Stimulated activated CD4-positive, alpha-beta T cell treated with anti-CD3 and anti-CD28 coated beads, Interleukin-4, amount 100 ng/mL, for 4 hours (primary cell): ENCODE measurements at regions not wholly inside any gene's neighbourhood (a gene's known extent, or its start where the extent isn't known, plus 50 kb on each side); places are given as distances from the start of the nearest gene placed in this dataset.

ENCODE experiments used
- DNase-seq, 2 experiments: peaks; one replicate each; pipeline ENCODE4 v3.0.0-alpha.2; 2020

DNA sequence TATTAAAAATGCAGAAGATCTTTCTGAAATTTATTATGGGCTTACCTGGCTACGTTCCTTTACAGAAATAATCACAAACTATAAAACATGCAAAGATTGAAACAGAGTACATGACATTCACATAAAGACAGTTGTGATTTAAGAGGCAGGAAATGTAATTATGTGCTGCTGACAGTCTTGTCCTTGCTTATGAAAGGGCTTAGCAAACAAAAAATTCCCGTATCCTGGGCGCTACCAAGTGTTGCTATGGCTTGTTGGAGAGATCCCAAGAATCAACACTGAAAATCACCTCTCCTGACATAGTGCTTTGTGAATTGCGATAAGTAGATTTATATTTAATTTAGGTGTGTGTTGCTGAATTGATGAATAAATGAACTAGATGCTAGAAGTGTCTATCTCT is 352.5 kb upstream of the C9orf72 start:
- DNase-seq: no peak

DNA sequence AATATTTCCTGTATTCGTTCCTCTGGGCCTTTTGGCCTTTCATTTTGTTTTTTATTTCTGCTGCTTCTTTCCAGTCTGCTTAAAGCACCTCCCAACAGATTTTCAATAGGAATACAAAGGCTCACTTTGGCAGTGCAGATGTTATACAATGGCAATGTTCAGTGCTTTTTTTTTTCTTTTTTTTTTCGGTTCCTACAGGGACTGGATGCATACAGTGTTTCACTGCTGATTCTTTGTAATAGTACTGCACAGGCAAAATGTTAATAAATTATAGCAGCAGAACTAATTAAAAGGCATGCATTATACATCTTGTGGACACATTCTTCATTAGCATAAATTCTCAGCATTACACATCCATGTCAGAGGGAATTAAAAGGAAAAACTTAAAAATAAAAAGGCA is 356.6 kb upstream of the C9orf72 start:
- no peak for DNase-seq

DNA sequence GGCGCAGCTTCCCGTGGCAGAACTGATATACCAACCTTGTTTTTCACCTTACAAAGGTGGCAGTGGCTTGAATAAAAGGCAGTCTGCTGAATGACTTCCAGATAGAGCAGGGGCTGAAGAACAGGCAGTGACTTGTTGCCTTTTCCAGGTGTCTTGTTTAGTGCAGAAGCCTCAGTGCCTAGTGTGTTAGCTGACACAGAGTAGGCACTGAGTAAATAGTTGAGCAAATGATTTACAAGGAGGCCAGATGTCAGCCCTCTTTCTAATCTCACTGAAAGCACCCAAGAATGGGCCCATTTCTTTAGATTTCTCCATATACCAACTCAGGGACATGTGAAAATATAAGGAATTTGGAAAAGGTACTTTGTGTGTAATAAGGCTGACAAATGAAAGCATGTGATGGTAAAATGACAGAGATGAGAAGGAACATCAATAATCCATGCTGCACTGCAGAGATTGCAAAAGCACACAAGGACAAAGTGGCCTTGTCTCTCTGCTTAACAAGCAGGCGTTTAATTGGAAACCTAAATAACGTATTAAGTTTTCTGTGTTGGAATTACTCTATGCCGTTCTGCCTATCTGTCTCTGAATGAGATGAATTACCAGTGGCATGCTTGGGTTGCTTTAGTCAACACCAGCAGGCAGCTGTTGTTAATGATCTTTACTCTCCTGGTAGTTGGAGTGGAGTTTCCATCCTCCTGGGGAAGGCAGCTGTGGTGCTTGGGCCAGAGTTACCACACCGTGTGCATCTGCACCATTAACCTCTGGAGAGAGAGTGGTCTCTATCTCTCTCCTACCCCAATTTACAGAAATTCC is 360.1 kb upstream of the C9orf72 start:
- DNase-seq: no peak

DNA sequence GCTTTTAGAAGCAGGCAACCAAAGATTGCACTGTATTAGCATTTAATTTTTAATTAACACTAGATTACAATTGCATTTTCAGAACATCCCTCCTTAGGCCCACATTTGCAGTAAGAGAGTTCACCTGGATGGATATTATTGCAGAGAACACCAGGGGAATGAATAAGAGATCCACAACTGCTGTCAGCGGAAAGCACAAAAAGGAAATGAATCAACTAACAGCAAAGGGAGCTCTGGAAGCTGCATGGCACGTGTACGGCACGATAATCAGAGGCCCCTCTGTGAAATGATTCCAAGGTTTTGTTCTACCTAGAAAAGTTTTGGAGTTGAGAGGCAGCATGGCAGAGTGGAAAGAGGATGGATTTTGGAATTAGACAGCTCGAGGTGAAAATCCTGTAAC is 361.2 kb upstream of the C9orf72 start:
- DNase-seq: no peak

DNA sequence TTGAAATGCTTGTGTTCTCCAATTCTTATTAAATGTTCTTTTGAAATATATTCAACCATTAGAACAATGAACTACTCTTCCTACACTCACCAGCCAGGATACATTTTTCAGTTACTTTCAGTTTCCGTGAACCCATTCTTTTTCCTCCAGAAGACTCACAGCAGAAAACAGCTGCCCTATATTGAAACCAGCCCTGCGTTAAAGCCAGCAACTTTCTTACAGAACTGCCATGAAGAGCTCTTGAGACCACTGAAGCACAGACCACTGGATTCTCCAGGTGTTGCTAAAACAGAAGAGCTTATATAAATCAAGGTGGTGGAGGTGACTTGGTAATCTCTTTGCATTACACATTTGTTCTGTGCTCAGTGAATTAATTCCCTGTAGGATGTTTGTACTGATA is 365.9 kb upstream of the C9orf72 start:
- no peak for DNase-seq

DNA sequence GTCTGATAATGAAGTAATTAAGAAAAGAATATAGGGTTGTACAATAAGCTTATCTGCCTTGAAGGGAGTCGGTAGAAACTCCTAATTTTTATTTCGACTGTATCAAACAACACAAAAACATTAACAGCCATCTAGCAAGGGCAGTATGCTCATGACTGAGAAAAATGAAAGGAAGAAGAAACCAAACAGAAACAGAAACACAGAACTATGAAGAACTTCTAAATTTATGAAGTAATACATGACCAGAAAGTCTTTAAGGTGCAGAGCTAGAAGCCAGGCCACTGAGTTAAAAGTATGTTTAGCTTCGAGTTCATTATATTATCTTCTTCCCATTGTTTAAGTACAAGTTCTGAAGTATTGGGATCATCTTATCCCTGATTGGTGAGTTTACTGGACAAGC is 367.3 kb upstream of the C9orf72 start:
- DNase-seq: no peak

DNA sequence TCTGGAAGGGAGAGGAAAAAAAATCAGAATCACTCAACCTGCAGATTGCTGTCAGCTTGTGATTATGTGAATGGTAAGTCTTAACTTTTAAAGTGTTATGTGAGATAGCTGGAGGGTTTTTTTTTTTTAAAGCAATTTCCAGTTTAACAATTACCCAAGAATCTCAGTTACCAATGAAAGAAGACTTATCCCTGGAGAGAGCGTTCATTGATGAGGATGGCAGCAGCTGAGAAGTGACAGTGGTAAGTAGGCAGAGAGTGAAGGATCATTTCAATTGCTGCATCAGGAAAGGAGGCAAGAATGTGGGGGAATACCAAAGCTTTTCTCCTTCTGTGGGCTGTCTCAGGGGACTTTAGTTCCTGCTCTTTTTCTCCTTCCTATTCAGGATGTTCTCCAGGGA is 370.2 kb upstream of the C9orf72 start:
- DNase-seq: no peak

DNA sequence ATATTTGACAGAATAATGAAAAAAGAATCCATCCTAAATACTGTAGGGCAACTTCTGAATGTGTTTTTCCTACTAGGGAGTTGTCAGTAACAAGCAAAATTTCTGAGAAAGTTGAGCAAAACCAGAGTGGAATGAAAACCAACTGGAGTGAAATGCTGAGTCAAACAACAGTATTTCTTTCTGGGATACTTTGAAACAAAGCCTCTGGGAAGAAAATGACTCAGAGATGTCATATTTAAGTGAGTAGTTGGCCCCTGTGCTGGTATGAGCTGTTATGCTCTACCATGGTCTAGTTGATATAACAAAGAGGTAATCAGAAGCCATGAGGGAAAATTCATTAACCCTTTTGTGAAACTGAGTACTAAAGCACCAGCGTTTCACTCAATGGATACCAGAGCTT is 372.1 kb upstream of the C9orf72 start:
- DNase-seq: no peak

DNA sequence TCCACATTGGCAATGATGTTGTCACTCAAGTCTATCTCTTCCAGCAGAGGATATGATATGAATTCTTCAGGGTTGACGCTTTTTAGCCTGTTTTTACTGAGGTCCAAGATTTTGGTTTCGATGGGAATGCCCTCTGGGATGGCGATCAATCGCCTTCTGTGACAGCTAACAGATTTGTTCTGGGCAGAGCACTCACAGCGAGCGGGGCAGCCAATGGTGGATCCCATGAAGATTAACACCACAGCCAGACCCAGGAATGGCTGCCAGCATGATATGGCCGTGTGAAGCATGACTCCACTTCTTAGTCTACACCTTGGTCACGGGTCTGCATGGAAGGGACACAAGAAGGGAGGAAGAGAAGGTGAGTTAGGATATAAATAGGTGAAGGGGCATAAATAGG is 377.1 kb upstream of the C9orf72 start:
- no peak for DNase-seq

DNA sequence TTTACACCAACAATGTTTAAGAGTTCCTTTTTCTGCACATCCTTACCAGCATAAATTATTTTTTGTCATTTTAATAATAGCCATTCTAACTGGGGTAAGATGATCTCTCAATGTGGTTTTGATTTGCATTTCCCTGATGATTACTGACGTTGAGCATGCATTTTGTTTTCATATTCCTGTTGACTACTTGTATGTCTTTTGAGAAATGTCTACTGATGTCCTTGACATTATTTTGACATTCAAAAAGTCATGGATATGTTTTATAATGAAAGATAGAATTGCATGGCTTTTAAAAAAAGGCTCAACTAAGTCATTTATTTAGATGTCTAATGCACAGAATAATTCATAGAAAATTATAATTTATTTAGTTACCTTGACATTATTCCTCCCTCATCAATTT is 381.6 kb upstream of the C9orf72 start:
- DNase-seq: no peak

DNA sequence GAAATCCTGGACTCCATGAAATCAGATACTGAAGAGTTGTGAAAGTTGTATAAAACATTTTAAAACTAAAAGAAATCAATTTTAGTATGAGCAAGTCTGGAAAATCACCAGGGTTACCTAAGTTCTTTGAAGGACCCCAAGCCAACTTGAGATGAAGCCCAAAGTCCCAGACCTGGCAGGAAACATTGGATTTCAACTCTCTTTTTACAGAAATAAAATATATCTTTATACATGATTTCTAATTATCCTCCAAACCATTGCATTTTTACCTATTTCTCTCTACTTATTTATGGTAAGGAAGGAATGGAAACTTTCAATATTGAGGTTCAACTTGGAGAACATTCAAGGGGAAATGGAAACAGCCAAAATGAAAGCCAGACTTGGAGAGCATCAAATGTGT is 390.6 kb upstream of the C9orf72 start:
- no peak for DNase-seq

DNA sequence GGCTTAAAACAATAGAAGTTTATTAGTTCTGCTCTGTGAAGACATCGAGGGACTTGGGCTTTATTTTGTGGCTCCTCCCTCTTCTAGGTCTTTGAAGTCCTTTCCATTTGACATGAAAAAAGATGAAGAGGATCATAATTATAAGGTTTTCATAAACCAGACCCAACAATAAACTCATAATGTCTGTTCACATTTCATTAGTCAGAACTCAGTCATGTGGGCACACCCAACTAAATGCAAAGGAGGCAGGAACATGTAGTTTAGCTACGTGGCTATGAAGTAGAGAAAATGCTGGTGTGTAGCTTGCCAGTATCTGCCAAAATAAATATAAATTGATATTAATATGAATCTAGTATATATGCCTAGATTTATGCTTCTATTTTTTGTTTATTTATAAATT is 393.9 kb upstream of the C9orf72 start:
- no peak for DNase-seq

DNA sequence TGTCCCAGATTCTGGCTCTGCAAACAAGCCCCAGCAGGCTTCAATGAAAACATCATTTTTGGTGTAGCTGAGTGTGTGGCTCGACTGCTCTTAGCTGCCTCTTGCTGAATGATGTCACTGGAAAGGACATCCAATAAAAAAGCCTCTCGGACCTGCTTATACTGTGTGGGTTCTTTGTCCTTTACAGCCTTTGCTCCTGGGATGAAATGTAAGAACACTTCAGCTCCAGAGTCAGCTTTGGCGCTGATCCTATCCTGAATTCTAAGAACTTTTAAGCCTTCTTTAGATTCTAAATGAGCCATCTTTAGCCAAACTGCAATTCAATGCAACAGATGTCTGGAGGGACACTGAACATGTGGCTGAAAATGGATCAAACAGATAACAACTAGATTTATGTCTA is 404.6 kb upstream of the C9orf72 start:
- no peak for DNase-seq

DNA sequence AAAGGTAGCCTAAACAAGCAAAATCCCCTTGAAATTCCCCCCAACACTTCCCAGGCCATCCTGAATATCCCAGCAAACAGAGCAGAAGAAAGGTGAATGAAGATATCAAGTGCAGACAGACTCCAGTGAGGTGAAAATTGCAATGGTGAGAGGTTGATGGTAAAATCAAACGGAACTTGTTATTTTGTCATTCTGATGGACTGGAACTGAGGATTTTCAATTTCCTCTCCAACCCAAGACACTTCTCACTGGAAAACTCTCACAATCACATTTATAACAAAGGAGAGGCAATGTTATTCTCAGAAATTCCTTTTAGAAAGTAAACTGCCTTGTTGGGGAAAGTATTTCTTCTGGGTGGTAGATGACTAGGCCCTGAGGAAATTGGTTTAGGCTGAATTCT is 412.4 kb upstream of the C9orf72 start:
- DNase-seq: no peak

DNA sequence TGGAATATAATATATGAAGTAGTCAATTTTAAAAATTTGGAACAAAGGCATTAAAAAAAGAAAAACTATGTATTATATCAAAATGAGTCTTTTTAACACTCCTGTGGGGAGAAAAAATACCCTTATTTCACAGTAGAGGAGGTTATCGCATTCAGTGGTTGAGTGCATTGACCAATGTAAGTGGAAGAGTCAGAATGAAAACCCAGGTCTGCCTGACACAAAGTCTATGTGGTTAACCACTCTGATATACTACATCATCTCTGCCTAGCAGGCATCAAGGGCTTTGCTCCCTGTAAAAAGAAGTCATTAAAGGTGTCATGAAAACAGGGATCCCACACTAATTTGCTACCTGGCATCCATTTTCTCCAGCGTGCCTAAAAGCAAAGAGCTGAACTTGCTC is 417.2 kb upstream of the C9orf72 start:
- DNase-seq: no peak

DNA sequence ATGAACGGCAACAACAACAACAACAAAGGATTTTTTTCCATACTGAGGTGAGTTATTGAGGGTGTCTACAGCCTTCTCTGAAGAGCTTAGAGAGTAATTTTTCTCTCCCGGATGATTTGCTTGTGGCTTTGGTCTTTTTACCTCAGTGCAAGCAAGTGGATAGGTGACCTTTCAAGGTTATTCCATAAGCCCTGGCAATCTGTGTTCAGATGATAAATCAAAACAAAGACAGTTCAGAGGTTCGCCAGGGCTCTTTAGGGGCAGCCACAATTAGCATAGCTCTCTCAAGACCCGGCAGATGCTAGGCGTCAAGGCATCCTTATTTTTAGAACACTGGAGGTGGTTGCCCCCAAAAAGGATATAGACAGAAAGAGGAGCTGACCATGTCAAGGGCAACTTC is 417.9 kb upstream of the C9orf72 start:
- DNase-seq: no peak

DNA sequence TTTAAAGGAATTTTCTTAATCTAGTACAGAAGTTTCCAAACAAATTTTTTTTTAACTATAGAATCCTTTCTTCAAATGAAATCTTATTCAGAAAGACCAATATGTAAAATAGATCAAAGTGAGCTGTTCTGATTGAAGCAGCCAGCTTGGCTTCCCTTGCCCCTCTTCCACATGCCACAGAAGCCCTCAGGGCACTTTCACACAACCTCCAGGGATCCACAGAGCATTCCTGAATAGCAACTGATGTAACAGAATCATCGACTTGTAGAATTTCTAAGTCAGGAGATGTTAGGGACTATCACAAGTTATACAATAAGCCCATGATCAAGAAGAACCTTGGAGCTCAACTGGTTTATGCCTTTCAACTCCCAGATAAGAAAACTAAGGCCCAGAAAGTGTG is 427.8 kb upstream of the C9orf72 start:
- DNase-seq: no peak

DNA sequence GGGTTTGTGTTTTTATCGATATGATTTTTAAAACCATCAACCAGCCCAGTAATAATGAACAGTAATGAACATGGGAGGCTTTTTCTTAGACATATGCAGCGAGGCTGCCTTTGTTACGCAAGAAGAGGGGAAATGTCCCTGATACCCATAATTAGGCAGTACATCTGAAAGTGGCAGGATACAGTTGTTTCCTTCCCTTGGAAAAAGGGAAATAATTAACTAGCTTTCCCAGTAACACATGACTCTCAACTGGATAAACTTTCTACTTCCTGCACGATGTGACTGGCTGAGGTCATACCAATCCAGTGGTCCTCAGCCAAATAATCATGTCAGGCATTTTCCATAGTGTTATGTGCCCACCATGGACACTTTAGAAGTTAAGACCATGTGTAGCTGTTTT is 431.6 kb upstream of the C9orf72 start:
- no peak for DNase-seq

DNA sequence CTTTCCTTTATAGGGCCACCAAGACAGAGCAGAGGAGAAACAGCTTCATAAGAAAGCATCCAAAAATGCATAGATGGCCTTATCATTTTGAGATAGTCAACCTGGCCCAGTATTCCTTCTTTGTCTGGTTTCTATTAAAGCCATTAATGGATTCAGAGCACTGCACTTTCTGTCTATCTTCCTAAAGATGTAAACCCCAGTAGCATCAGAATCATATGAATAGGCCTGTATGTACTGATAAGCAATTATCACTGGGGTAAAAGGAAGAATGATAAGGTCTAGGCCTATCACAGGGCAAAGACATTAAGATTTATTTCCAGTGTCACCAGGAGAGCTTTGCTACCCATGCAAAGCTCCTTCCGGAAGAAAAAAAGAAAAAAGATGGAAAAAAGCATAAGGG is 432.5 kb upstream of the C9orf72 start:
- no peak for DNase-seq

DNA sequence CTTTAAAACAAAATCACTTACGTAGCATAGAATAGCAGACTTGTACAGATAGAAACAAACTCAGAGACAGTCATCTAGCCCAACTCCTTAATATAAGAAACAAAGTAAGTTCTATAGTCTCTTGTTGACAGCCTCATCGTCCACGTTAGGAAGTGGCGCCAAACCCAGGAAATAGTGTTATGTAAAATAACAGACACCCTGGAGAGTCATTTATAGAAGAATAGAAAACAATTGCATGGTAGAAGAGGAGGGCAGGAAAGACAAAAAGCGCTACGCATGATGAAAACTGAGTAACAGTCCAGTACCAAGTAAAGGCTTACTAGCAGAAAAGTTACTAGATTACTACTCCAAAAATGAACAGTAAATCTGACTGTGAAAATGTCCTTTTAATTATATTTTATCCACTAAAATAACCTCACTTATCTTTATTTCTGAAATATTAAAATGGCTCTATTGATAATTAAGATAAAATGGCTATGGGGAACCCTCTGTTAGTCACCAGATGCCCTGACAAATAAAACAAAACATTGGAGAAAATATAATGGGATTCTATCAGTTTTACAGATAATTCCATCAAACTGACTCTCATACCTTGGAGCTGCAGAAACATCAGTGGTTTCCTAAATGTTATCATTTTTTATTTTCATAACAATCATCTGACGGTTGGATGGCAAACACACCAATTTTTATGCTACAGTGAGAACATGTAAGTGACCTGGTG is 434.0 kb upstream of the C9orf72 start:
- DNase-seq: no peak

DNA sequence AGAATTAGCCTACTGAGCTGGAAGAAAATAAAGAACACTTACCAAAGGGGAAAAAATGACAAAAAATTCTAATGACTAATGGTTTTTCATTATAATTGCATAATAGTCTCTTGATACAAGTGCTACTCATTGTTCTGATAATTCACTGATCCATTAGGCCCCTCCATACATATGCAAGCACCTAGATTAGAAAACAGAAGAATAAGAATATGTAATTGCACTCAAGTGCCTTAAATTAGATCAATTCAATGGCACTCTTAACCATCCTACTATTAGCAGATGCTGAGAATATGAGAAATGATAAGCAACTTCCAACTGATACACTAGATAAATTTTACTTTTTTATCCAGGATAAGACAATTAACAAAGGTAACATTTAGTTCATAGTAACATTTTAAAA is 440.9 kb upstream of the C9orf72 start:
- no peak for DNase-seq

DNA sequence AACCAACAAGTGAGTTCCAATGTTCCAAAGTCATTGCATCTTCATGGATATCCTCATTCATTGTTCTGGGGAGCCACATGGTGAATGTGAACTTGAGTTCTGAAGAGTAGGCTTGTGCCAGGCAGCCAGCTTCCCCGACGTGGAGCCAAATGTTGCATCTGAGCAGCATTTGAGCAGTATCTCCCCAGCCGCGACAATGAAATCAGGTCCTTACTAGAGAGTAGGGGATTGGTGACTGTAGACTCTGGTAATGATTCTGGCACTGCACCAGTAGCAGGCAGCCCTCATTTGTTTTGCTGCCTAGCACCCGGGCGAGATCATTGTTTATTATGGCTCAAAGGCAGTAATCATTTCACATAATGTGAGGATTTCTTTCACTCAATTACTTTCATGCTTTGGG is 451.4 kb upstream of the C9orf72 start:
- no peak for DNase-seq

DNA sequence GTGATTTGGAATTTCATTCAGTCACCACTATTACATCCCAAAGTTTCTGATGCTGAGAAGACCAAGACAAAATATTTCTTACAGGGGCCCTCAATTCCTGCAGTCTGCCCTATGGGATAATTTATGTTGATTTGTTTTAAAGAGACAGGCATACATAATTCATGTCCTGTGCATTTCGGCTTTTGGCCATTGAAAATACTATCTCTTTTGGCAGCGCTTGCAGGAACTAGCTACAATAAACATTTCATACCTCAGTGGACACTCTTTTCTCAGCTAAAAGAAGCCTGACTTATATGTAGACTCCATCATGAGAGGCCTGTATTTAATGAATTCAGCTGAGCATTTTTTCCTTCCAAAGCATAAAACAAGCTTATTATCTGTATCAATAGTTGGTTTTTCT is 451.9 kb upstream of the C9orf72 start:
- DNase-seq: no peak

DNA sequence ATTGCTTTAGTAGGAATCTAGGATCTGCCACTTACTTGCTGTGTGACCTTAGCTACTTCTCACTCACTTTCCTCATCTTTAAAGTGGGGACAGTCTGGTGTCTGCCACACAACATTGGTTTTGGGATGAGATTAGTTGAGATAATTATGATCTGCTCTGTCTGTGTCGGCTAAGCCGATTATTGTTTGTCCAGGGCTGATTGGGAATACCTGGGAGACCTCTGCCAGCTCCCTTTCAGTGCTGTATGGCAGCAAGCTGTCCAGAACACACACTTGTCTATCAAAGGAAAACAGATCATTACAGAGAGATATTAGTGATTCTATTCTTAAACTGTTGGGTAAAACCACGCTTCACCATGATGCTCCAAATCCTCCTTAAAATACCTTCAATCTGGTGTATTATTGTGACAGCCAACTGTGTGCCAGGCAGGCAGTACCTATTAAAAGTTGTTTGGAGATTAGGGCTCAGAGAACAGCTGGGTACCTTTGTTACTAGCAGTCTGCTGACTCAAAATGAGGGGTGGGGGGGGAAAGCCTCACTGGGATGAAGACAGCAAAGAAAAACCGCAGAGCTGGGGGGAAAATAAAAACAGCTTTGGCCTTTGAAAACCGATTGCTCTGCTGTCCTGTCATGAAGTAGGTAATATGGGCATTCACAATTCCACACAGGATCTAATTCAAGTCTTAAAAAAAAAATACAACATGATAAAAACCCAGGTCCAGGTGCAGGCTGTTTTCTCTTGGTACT is 458.4 kb upstream of the C9orf72 start:
- DNase-seq: no peak
